K562 (cell line): ENCODE measurements at regions not wholly inside any gene's neighbourhood (a gene's known extent, or its start where the extent isn't known, plus 50 kb on each side); places are given as distances from the start of the nearest gene placed in this dataset.

Source experiments
- ETV1 ChIP-seq: fragments of 450-650 bp; conservative IDR thresholded peaks from 2 replicates; pipeline ENCODE4 v1.6.1; 2016; ENCODE audit warnings: missing genetic modification characterization, control low read depth, low read depth, missing compliant biosample characterization
- FOXA1 ChIP-seq: fragments of 450-650 bp; IDR thresholded peaks from 2 replicates; pipeline ENCODE4 v1.6.1; 2016; ENCODE audit warnings: mild to moderate bottlenecking, borderline replicate concordance
- REST ChIP-seq, 2 experiments: fragments of 450-650 bp; formaldehyde crosslinking in 1 of 2; IDR thresholded peaks; 2 replicates each; pipeline versions ENCODE4 v1.4.0 to v1.6.1; 2014 to 2020; ENCODE audit warnings: mild to moderate bottlenecking in 2 of 2, borderline replicate concordance in 1 of 2, low read depth in 1 of 2
- TAF7 ChIP-seq: fragments of 450-650 bp; IDR thresholded peaks from 2 replicates; pipeline ENCODE4 v1.6.1; 2016; ENCODE audit warnings: missing genetic modification characterization, missing compliant biosample characterization
- ZBTB40 ChIP-seq, 2 experiments: fragments of 450-650 bp in 1 of 2; sonication (generic) in 1 of 2; formaldehyde crosslinking in 1 of 2; IDR thresholded peaks; 2 replicates each; pipeline versions ENCODE4 v1.7.1 to v1.9.0; 2016 to 2022; ENCODE audit warnings: inconsistent platforms in 1 of 2, mild to moderate bottlenecking in 1 of 2, missing genetic modification reagents in 1 of 2
- ZNF717 ChIP-seq: fragments of 250-450 bp; sonication (Bioruptor Pico); IDR thresholded peaks from 2 replicates; pipeline ENCODE4 v1.5.0; 2021
- TF ChIP-seq, protein P1 (sequence below): fragments of 250-450 bp; sonication (Bioruptor Pico); IDR thresholded peaks from 2 replicates; pipeline ENCODE4 v1.5.0; 2021; ENCODE audit warnings: mild to moderate bottlenecking, borderline replicate concordance

DNA sequence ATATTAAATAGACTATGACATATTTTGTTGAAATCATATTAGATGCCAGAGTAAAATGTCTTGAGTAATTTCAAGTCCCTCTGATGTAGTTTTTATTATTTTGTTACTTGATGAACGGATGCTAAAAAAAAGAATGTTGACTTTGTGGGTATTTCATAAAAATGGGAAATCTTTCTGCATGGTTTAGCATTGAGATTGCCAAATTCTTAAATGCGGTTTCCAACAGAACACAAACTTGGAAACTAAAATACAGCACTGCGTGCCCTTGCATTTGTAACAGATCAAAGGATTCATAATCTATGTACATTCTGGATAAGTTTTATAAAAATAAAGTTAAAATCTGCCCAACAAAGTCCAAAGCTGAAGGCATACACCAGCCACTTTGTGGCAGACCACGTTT is 425.5 kb upstream of the DAB2 start (continued):
- TF ChIP-seq ZBTB40 (IDR thresholded peaks at IDR 0.05) (no peak), ZBTB40 (CRISPR knock-in tag; IDR thresholded peaks at IDR 0.05) (no peak), TAF7 (tag) (no peak), REST (IDR thresholded peaks at IDR 0.05; ENCODE audit: borderline replicate concordance) (no peak), REST (CRISPR knock-in tag; IDR thresholded peaks at IDR 0.05; ENCODE audit: low read depth) (no peak), ETV1 (tag) (no peak), ZNF717 (no peak), FOXA1 (no peak)
- TF ChIP-seq, protein P1, sequence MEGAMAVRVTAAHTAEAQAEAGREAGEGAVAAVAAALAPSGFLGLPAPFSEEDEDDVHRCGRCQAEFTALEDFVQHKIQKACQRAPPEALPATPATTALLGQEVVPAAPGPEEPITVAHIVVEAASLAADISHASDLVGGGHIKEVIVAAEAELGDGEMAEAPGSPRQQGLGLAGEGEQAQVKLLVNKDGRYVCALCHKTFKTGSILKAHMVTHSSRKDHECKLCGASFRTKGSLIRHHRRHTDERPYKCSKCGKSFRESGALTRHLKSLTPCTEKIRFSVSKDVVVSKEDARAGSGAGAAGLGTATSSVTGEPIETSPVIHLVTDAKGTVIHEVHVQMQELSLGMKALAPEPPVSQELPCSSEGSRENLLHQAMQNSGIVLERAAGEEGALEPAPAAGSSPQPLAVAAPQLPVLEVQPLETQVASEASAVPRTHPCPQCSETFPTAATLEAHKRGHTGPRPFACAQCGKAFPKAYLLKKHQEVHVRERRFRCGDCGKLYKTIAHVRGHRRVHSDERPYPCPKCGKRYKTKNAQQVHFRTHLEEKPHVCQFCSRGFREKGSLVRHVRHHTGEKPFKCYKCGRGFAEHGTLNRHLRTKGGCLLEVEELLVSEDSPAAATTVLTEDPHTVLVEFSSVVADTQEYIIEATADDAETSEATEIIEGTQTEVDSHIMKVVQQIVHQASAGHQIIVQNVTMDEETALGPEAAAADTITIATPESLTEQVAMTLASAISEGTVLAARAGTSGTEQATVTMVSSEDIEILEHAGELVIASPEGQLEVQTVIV (CRISPR knock-in tag) = no peak
